Panc1 (cell line): ENCODE measurements at regions not wholly inside any gene's neighbourhood (a gene's known extent, or its start where the extent isn't known, plus 50 kb on each side); places are given as distances from the start of the nearest gene placed in this dataset.

Source experiments
- ATAC-seq: fragments of 200-7000 bp; cut with Tn5 transposase; 2 replicates; pipeline ENCODE4 v1.9.1; 2020; ENCODE audit warnings: mild to moderate bottlenecking, moderate library complexity
- BruUV-seq: library from RNA; stranded (reverse); fragments of 400-500 nt; replicated peaks from 2 replicates; lab custom pipeline; 2021; lab: Mats Ljungman, UMichigan
- CTCF ChIA-PET: fragments of 300-600 bp; sonication (Branson Sonifier 250); formaldehyde crosslinking; loops from one replicate; lab custom pipeline; 2022; ENCODE audit warnings: antibody characterized with exemption; lab: Charles Lee
- POLR2A ChIA-PET: fragments of 300-600 bp; sonication (Branson Sonifier 250); formaldehyde crosslinking; loops from one replicate; lab custom pipeline; 2022; ENCODE audit warnings: antibody characterized with exemption; lab: Charles Lee
- DNase-seq: peaks from one replicate; pipeline ENCODE4 v3.0.0-alpha.2; 2010; ENCODE audit warnings: low read depth, low spot score
- H3K27ac ChIP-seq: 2 replicates; pipeline ENCODE4 v1.5.1; 2011; ENCODE audit warnings: mild to moderate bottlenecking, low read length, inconsistent platforms
- H3K27me3 ChIP-seq: fragments of 200-500 bp; sonication (Bioruptor generic); 2 replicates; pipeline ENCODE4 v1.6.0; 2014; ENCODE audit warnings: low read length, inconsistent platforms; ENCODE audit not compliant: control insufficient read depth, insufficient read depth
- H3K36me3 ChIP-seq: fragments of 200-500 bp; sonication (Bioruptor generic); 2 replicates; pipeline ENCODE4 v1.5.1; 2014; ENCODE audit warnings: inconsistent platforms, mild to moderate bottlenecking, low read length, moderate library complexity; ENCODE audit not compliant: control insufficient read depth, insufficient read depth
- H3K4me1 ChIP-seq: 2 replicates; pipeline ENCODE4 v1.5.1; 2011; ENCODE audit warnings: inconsistent platforms, mild to moderate bottlenecking, low read length, moderate library complexity; ENCODE audit not compliant: control insufficient read depth, insufficient read depth
- H3K4me3 ChIP-seq, 2 experiments: 2 replicates each; pipeline ENCODE4 v1.5.1; 2011 to 2012; ENCODE audit warnings: low read depth in 2 of 2, low read length in 2 of 2, mild to moderate bottlenecking in 2 of 2, inconsistent platforms in 1 of 2, moderate library complexity in 1 of 2
- H3K9me3 ChIP-seq: fragments of 200-500 bp; sonication (Bioruptor generic); 2 replicates; pipeline ENCODE4 v1.5.1; 2014; ENCODE audit warnings: low read depth, mild to moderate bottlenecking, inconsistent platforms, low read length, moderate library complexity; ENCODE audit not compliant: control insufficient read depth, insufficient read depth
- CTCF ChIP-seq: fragments of 450-650 bp; IDR thresholded peaks from 2 replicates; pipeline ENCODE4 v1.5.1; 2017; ENCODE audit warnings: mild to moderate bottlenecking
- POLR2AphosphoS5 ChIP-seq: IDR thresholded peaks from 2 replicates; pipeline ENCODE4 v1.6.1; 2012; ENCODE audit warnings: mild to moderate bottlenecking, low read depth, low read length, moderate library complexity
- REST ChIP-seq, 2 experiments: IDR thresholded peaks; 2 replicates each; pipeline ENCODE4 v1.6.1; 2011 to 2012; ENCODE audit warnings: low read depth in 2 of 2, control low read depth in 1 of 2, low read length in 1 of 2, mild to moderate bottlenecking in 1 of 2, moderate library complexity in 1 of 2; ENCODE audit not compliant: insufficient read depth in 1 of 2
- SIN3A ChIP-seq: IDR thresholded peaks from 2 replicates; pipeline ENCODE4 v1.6.1; 2012; ENCODE audit warnings: low read depth, mild to moderate bottlenecking, low read length, moderate library complexity, borderline replicate concordance; ENCODE audit not compliant: insufficient read depth
- TCF7L2 ChIP-seq: IDR thresholded peaks from 2 replicates; pipeline ENCODE4 v1.6.1; 2011; ENCODE audit warnings: mild to moderate bottlenecking, low read depth, low read length, inconsistent platforms
- in situ Hi-C: cut with HindIII; loops from 2 replicates; pipeline ENCODE4 v1.10.0; 2016; ENCODE audit warnings: low sequenced_read_pairs, low pct_unique_long_range_greater_than_20kb
- intact Hi-C: fragments of 100-400 bp; cut with micrococcal nuclease; formaldehyde crosslinking; loops from one replicate; pipeline ENCODE4 v1.10.0; 2022; ENCODE audit not compliant: unreplicated experiment

GRCh38 chr7:17031906-17032551 is 150.2 kb upstream of the AGR3 start:
- no peak for ATAC-seq
- in situ Hi-C loops = no loop called here
- TF ChIP-seq TCF7L2 (no peak), CTCF (no peak), REST (IDR thresholded peaks at IDR 0.05; ENCODE audit: insufficient read depth in 1 of 2, low read depth in 2 of 2, low read length in 1 of 2) (no peak), POLR2AphosphoS5 (no peak), SIN3A (no peak)
- no peaks in the 10 kb centered on the region for H3K27me3 ChIP-seq
- no peak overlapping the region for H3K27ac ChIP-seq
- peaks cover 4% of the 10 kb centered on the region; the same call in 1 of the 2 replicates for H3K9me3 ChIP-seq
- H3K36me3 ChIP-seq = no peaks in the 10 kb centered on the region
- ChIA-PET POLR2A (no interaction called here), CTCF (no interaction called here)
- H3K4me3 ChIP-seq = no peak overlapping the region
- no peak for DNase-seq
- no TSS peak for BruUV-seq
- intact Hi-C loops = no loop called here
- no peaks in the 10 kb centered on the region for H3K4me1 ChIP-seq

GRCh38 chr7:17033245-17033644 is 151.5 kb upstream of the AGR3 start:
- Histone ChIP-seq H3K9me3 (no peaks in the 10 kb centered on the region), H3K4me1 (no peaks in the 10 kb centered on the region), H3K27me3 (no peaks in the 10 kb centered on the region), H3K4me3 (no peak overlapping the region), H3K36me3 (no peaks in the 10 kb centered on the region), H3K27ac (no peak overlapping the region)
- ChIA-PET POLR2A (no interaction called here), CTCF (no interaction called here)
- in situ Hi-C loops = no loop called here
- DNase-seq = no peak
- intact Hi-C loops = no loop called here
- no TSS peak for BruUV-seq
- no peak for ATAC-seq
- no peak for TF ChIP-seq CTCF
- TF ChIP-seq TCF7L2 = no peak
- TF ChIP-seq POLR2AphosphoS5 = no peak
- no peak for TF ChIP-seq SIN3A
- no peak for TF ChIP-seq REST (IDR thresholded peaks at IDR 0.05; ENCODE audit: insufficient read depth in 1 of 2, low read depth in 2 of 2, low read length in 1 of 2)
